ENCODE measurements at regions not wholly inside any gene's neighbourhood (a gene's known extent, or its start where the extent isn't known, plus 50 kb on each side); places are given as distances from the start of the nearest gene placed in this dataset.

GRCh38 chr2:109692013-109692743, 78.0 kb downstream of the SOWAHC start:
- H3K14ac ChIP-seq (replicated peaks; ENCODE audit: low read depth, low read length) = no peak overlapping the region
- peaks cover 6% of the 10 kb centered on the region for H3K27me3 ChIP-seq (ENCODE audit: control insufficient read depth, insufficient read depth, low read length)
- no peak overlapping the region for H4K91ac ChIP-seq (ENCODE audit: insufficient read depth, low read depth, low read length)
- intact Hi-C loops (cut with micrococcal nuclease) = no loop called here
- H3K79me1 ChIP-seq (ENCODE audit: low read depth in 1 of 2, low read length in 2 of 2) = no peaks in the 10 kb centered on the region
- no peak overlapping the region for H3K56ac ChIP-seq (ENCODE audit: extremely low read depth, insufficient read depth, low read length)
- WGBS, 2 experiments (ENCODE audit: extremely low coverage in 2 of 2, insufficient read length in 1 of 2) = 47% methylated on average over 2 of the region's 15 CpGs; no CpG with 5 or more reads in 1 of the 2 experiments
- no peak overlapping the region for H3K4ac ChIP-seq (ENCODE audit: low read depth, low read length)
- CTCF ChIA-PET = no interaction called here
- POLR2A ChIA-PET (ENCODE audit: unreplicated experiment) = no interaction called here
- no peak overlapping the region for H3K4me3 ChIP-seq (ENCODE audit: insufficient read depth, low read depth, low read length)
- no peak overlapping the region for H2AK9ac ChIP-seq (replicated peaks; ENCODE audit: low read depth, low read length, poor library complexity)
- no peaks in the 10 kb centered on the region; the same call in 1 of the 2 replicates for H3K9me3 ChIP-seq (ENCODE audit: control insufficient read depth, insufficient read depth, low read length)
- H3K36me3 ChIP-seq (ENCODE audit: control insufficient read depth, insufficient read depth, low read length) = no peaks in the 10 kb centered on the region
- no peak overlapping the region for H4K5ac ChIP-seq (ENCODE audit: low read depth, low read length)
- in situ Hi-C loops (cut with MboI; ENCODE audit: low sequenced_read_pairs) = no loop called here
- H2BK120ac ChIP-seq (ENCODE audit: low read depth, low read length) = no peak overlapping the region
- no peak overlapping the region for H2BK5ac ChIP-seq (ENCODE audit: low read depth, low read length, poor library complexity, severe bottlenecking)
- no peak overlapping the region for H3K4me2 ChIP-seq (ENCODE audit: low read depth, low read length)
- H2AK5ac ChIP-seq (ENCODE audit: low read depth, low read length) = no peak overlapping the region
- no peak overlapping the region for H2BK20ac ChIP-seq (ENCODE audit: low read depth, low read length)
- no peak overlapping the region for H3K9ac ChIP-seq (ENCODE audit: low read depth, low read length)
- H2AFZ ChIP-seq (replicated peaks; ENCODE audit: low read length, poor library complexity) = no peak overlapping the region
- no peaks in the 10 kb centered on the region for H4K20me1 ChIP-seq (ENCODE audit: insufficient read depth, low read length)
- dilution Hi-C loops (cut with HindIII; ENCODE audit: low sequenced_read_pairs, unreplicated experiment) = no loop called here
- no peak overlapping the region for H3K18ac ChIP-seq (ENCODE audit: low read depth, low read length)
- H3K27ac ChIP-seq (ENCODE audit: insufficient read depth, low read length) = no peak overlapping the region
- no peak overlapping the region for H3K23ac ChIP-seq (ENCODE audit: low read depth, low read length)
- H3K4me1 ChIP-seq (ENCODE audit: control insufficient read depth, insufficient read depth, low read length) = peaks cover 4% of the 10 kb centered on the region; the same call in 1 of the 2 replicates
- no peaks in the 10 kb centered on the region for H3K9me1 ChIP-seq (ENCODE audit: insufficient read depth, low read length)
- ATAC-seq (ENCODE audit: low read depth) = no peak
- no peak for DNase-seq
- H2BK15ac ChIP-seq (ENCODE audit: low read depth, low read length) = no peak overlapping the region
- H4K8ac ChIP-seq (ENCODE audit: low read depth in 2 of 2, low read length in 2 of 2) = no peak overlapping the region
- TF ChIP-seq, protein P1, sequence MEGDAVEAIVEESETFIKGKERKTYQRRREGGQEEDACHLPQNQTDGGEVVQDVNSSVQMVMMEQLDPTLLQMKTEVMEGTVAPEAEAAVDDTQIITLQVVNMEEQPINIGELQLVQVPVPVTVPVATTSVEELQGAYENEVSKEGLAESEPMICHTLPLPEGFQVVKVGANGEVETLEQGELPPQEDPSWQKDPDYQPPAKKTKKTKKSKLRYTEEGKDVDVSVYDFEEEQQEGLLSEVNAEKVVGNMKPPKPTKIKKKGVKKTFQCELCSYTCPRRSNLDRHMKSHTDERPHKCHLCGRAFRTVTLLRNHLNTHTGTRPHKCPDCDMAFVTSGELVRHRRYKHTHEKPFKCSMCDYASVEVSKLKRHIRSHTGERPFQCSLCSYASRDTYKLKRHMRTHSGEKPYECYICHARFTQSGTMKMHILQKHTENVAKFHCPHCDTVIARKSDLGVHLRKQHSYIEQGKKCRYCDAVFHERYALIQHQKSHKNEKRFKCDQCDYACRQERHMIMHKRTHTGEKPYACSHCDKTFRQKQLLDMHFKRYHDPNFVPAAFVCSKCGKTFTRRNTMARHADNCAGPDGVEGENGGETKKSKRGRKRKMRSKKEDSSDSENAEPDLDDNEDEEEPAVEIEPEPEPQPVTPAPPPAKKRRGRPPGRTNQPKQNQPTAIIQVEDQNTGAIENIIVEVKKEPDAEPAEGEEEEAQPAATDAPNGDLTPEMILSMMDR (conservative IDR thresholded peaks at IDR 0.05; ENCODE audit: low read depth, low read length) = no peak
- no peak for TF ChIP-seq RFX5 (IDR thresholded peaks at IDR 0.05; ENCODE audit: low read depth, low read length)
- no peak for TF ChIP-seq CEBPB (IDR thresholded peaks at IDR 0.05; ENCODE audit: low read depth, low read length)
- no peak for TF ChIP-seq NFE2L2 (IDR thresholded peaks at IDR 0.05; ENCODE audit: low read depth, low read length)
- no peak for TF ChIP-seq CHD1 (IDR thresholded peaks at IDR 0.05; ENCODE audit: low read depth, low read length)
- TF ChIP-seq MAZ (IDR thresholded peaks at IDR 0.05; ENCODE audit: borderline replicate concordance, low read depth, low read length) = no peak
- no peak for TF ChIP-seq SMC3 (IDR thresholded peaks at IDR 0.05; ENCODE audit: low read depth, low read length)
- TF ChIP-seq USF2 (IDR thresholded peaks at IDR 0.05; ENCODE audit: low read depth, low read length) = no peak
- TF ChIP-seq FOS (IDR thresholded peaks at IDR 0.05; ENCODE audit: low read depth, low read length) = no peak
- no peak for TF ChIP-seq RAD21 (IDR thresholded peaks at IDR 0.05; ENCODE audit: low read length)
- TF ChIP-seq RCOR1 (IDR thresholded peaks at IDR 0.05; ENCODE audit: insufficient replicate concordance, low read length) = no peak
- no peak for TF ChIP-seq BHLHE40 (IDR thresholded peaks at IDR 0.05; ENCODE audit: low read depth, low read length)
- TF ChIP-seq MAFK (IDR thresholded peaks at IDR 0.05; ENCODE audit: low read depth, low read length) = no peak
- no peak for TF ChIP-seq POLR2A (IDR thresholded peaks at IDR 0.05; ENCODE audit: low read depth, low read length)
- no peak for TF ChIP-seq ELK1 (IDR thresholded peaks at IDR 0.05; ENCODE audit: borderline replicate concordance, low read depth, low read length)
- TF ChIP-seq MXI1 (IDR thresholded peaks at IDR 0.05; ENCODE audit: borderline replicate concordance, low read depth, low read length) = no peak
- no TSS peak for BruUV-seq (replicated peaks)

Data from IMR-90 (cell line).